ENCODE measurements at regions not wholly inside any gene's neighbourhood (a gene's known extent, or its start where the extent isn't known, plus 50 kb on each side); places are given as distances from the start of the nearest gene placed in this dataset.

DNA sequence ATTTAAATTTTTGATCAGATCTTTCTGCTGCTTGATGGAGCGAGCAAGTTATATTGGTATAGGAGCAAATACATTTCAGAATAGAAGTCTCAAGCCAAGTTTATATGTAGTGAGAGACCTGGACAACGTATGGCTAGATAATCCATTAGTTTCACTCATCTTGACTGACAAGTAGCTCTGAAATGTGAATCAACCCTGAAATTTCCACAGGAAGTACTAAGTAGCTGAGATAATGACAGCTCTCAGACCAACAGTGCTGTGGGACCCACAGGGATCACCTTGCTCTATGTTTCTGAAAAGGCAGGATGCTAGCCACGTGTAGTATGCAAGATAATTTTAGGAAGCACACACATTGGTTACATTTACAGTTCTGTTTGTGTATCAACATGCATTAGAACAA, 258.6 kb upstream of the FOXN3 start:
- TF ChIP-seq, protein P1, sequence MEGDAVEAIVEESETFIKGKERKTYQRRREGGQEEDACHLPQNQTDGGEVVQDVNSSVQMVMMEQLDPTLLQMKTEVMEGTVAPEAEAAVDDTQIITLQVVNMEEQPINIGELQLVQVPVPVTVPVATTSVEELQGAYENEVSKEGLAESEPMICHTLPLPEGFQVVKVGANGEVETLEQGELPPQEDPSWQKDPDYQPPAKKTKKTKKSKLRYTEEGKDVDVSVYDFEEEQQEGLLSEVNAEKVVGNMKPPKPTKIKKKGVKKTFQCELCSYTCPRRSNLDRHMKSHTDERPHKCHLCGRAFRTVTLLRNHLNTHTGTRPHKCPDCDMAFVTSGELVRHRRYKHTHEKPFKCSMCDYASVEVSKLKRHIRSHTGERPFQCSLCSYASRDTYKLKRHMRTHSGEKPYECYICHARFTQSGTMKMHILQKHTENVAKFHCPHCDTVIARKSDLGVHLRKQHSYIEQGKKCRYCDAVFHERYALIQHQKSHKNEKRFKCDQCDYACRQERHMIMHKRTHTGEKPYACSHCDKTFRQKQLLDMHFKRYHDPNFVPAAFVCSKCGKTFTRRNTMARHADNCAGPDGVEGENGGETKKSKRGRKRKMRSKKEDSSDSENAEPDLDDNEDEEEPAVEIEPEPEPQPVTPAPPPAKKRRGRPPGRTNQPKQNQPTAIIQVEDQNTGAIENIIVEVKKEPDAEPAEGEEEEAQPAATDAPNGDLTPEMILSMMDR (IDR thresholded peaks at IDR 0.05), result no peak
- no peak for TF ChIP-seq ZFX (IDR thresholded peaks at IDR 0.05; ENCODE audit: borderline replicate concordance)
